Activated CD4-positive, CD25-positive, alpha-beta regulatory T cell treated with anti-CD3 and anti-CD28 coated beads, Interleukin-2, amount 50 U/mL, for 72 hours (primary cell): ENCODE measurements at regions not wholly inside any gene's neighbourhood (a gene's known extent, or its start where the extent isn't known, plus 50 kb on each side); places are given as distances from the start of the nearest gene placed in this dataset.

Source experiments
- DNase-seq: peaks from one replicate; pipeline ENCODE4 v3.0.0; 2021

- DNase-seq = no peak
Observed at GRCh38 chr2:5751873-5752482, 59.8 kb downstream of the SOX11 start.

GRCh38 chr2:5756272-5756671 is 64.1 kb downstream of the SOX11 start:
- DNase-seq = no peak

DNA sequence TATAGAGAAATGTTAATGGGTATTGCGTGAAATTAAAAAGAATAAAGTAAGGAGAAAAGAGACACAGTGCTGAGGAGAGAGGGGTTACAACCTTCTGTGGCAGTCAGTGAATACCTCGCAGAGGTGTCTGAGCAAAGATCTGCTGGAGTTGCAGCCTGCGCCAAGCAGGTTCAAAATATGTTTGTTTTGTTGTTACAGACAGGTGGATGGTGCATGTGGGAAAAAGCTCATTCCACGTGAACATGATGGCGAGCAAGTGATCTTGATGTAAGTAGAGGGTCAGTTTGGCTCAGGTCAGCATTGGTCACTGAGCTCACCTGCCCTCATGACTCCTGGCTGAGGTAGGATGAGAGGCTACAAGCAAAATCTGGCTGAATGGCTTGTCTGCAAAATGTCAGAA is 66.2 kb downstream of the SOX11 start:
- no peak for DNase-seq

DNA sequence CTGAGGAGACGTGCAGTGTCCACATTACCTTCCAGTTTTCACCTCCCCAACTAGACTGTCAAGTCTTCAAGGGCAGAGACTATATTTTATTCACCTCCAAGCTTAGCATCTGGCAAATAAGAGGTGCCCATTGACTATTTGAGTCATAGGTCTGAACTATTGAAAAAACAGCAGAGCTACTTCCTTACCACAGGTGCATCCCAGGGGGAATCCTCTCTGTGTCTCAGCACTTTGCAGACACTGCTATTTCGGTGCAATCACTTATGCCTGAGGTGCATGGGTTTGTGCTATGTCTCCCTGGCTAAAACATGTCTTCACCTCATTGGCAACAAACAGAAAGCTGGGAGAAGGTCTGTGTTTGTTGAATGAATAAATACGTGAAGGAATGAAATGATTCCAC is 67.8 kb downstream of the SOX11 start:
- no peak for DNase-seq

DNA sequence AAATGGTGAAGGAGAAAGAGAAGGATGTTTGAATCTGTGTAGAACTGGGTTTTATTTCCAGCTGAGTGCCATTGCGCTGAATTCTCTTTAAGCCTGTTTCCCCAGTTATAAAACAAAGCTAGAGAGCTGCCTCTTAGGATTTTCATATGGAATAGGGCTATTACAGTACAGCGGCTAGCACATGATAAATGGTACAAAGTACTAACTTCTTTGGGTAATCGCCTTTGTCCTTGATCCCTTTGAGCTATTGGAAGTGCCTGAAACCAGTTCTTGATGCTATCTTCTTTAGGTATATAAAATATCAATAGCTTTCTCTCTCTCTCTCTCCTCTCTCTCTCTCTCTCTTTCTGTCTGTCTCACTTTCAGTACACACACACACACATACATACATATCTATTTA is 71.3 kb downstream of the SOX11 start:
- no peak for DNase-seq

GRCh38 chr2:5764041-5764440 is 71.9 kb downstream of the SOX11 start:
- no peak for DNase-seq

GRCh38 chr2:5766056-5766455 is 73.9 kb downstream of the SOX11 start:
- no peak for DNase-seq

DNA sequence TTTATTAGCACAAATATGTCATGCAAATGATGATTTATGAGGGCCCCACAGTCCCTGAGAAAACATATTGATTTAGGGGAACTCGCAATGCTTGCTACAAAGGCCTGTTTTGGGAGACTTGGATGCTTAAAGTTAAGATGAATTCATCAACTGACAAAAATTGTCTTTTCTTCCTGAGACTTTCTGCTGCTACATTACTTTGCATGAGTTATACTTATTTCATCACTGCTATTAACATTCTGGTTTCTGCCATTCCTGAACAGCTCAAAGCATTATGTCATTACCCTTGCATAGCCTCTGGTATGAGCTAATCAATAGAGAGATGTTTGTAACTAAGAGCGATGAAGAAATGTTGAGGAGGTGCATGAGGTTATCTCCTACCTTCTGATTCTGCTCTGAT is 74.4 kb downstream of the SOX11 start:
- no peak for DNase-seq

DNA sequence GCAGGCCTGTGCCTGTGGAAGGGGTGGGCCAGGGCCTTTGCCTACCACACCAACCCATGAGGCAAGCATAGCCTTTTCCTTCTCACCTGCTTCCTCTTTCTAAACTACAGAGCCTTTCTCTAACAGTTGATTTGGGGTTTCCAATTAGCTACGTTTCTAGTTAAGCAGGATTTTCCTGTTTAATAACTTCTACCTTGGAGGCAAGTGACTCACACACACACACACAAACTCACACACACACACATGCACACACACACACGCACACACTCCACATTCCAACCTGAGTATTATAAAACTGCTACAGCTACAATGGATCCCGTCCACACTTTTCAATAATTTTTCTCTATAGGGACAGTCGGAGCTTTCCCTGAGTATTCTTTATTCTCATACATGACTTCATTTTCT is 84.9 kb downstream of the SOX11 start:
- no peak for DNase-seq

- no peak for DNase-seq
Observed at GRCh38 chr2:5781679-5782078, 89.5 kb downstream of the SOX11 start.

DNA sequence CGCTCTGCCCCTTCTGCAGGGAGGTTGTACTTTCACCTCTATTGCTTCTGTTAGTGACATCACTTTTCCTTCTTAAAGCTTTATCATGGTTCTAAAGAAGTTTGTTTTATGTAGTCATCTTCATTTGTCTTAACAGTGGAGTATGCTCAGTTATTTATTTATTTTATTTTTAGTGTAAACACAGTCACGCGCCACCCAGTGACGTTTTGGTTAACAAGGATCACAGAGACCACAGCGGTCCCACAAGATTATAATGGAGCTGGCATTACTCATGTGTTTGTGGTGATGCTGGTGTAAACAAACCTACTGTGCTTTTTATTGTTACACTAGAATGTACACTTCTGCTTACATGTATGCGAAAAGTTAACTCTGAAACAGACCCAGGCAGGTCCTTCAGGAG is 89.9 kb downstream of the SOX11 start:
- no peak for DNase-seq

DNA sequence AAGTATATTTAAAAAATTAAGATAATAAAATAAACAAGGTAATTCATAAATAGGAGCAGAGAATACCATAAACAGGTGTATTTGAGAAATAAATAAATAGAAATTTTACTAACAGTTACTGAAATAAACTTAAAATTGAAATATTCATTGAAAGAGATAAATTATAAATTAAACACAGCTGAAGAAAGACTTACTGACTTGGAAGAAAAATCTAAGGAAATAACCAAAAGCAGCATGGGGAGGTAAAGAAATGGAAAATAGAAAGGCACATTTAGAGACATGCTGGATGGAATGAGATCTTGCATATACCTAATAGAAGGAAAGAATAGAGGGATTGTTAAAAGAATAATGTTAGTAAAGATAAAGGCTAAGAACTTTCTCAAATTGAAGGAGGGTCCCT is 96.3 kb downstream of the SOX11 start:
- DNase-seq = no peak

- DNase-seq = no peak
Observed at GRCh38 chr2:5791371-5791770, 99.2 kb downstream of the SOX11 start.

DNA sequence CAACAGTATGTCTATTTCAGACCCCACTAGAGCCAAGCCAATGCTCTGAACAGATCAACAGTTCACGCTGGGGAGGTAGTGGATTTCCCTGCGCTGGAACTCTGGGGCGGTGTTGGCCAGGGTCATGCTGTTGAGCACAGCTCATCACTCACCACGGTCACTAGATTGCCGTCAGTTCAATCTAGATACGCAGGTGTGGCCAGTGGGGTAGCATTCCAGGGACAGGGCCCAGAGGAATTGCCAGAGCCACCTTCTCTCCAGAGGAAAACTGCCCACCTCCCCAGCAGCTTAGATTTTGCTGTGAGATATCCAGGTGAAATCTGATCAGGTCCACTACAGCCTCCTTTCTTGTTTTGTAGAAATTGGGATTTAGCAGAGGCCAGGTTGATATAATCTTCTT is 101.8 kb downstream of the SOX11 start:
- DNase-seq = no peak

DNA sequence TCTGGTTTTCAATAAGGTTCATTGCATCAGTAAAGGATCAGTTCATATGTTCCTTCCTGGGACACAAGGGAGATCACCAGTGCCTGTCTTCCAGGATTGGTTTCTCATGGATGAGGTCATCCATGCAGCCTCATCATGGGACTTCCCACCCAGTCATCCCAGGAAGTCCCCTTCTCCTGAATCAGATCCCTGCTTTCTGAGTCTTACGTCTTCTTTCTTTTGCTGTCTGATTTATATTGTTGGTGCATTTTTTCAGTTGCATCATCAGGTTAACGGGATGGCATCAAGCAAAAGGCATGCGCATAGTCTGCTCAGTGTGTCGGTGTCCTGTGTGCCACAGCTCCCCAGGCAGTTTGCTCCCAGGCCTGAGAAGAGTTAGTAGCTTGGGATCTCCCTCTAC is 105.9 kb downstream of the SOX11 start:
- DNase-seq = no peak

- DNase-seq = no peak
Observed at GRCh38 chr2:5799348-5799747, 107.2 kb downstream of the SOX11 start.

DNA sequence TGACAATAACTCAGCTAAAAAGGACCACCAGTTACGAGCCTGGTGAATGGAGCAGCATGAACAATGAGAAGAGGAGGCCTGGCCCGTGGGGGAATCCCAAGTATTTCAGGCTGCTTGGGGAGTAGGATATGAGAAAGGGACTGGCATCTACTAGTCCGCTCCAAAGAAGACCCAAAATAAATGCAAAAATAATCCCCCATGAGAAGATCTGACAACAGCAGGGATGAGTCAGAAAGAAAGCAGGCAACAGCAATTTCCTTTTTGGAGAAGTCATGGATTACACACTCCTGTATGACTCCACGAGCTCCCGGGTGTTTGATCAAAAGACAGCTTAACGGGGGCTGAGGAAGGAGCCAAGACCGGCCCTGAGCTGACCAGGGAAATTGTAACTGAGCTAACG is 111.4 kb downstream of the SOX11 start:
- no peak for DNase-seq

DNA sequence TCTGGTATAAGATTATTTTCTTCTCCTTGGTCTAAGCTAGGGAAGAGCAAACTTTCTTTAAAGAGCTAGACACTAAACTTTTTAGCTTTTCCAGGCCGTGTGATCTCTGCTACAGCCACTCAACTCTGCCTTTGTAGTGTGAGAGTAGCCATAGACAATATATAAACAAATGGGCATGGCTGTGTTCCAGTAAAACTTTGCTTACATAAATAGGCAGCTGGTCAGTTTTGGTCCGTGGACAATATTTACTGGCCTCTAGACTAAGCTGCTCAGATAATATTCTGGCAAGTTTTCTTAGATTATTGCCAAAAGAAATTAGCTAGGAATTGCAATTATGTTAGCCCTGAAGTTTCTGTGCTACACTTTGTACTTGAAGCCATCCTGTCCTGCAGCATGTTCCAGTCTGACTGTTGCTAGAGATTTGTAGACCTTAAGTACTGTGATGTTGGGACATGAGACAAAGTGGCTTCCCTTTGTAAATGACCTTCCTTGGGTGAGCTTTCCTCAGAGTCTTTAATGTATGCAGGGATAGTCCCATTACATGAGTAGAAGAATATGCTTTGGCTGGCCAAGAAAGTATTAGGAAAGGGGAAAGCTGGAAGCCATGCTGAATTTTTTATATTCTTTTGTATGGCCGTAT is 126.9 kb downstream of the SOX11 start:
- DNase-seq = no peak

- DNase-seq = no peak
Observed at GRCh38 chr2:5824126-5824525, 131.9 kb downstream of the SOX11 start.

GRCh38 chr2:5825686-5826085 is 133.5 kb downstream of the SOX11 start:
- no peak for DNase-seq

DNA sequence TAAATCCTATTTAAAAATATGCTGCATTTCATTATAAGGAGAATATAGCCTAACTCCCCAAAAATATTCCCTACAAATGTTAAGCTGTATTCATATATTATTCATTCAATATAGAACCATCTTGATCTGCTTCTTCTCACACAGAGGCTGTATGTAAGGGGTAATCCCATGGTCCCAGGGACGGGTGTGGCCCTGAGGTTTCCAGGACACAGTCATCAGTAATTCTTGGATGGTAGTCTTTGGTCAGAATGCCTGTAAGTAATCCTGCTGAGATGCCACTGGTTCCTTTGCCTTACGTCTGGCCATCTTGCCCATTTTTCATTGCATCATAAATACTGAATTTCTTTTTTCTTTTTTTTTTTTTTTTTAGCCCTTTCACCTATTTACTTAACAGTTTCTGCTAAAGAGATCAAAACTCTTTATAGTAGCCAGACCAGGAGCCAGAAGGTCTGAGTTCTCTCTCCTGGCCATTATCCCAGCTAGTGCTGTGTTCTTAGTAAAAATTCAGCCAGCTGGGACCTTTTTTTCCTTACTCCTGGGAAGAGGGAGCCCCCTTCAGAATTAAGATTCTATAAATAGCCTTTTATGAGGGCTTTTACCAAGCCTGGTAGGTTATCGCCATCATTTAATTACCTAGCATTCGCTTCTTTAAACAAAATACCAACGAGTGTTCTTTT is 134.9 kb downstream of the SOX11 start:
- DNase-seq = no peak

DNA sequence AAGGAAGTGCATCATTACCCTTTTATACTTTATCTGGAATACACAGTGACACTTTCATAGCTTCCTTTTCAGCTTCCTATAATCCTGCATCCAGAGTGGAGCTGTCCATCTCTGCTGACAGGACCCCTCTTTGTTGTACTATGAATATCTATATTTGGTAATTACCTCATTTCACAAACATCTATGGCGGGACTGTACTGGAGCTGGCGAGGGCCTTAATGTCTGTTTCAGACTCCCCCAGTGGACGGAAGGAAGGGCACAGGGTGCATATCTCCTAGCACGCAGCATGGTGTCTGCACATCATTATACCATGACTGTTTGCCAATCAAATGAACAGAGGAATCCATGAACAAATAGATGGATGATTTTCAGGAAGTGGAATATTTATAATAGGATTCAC is 142.3 kb downstream of the SOX11 start:
- no peak for DNase-seq

- no peak for DNase-seq
Observed at GRCh38 chr2:5839550-5839949, 147.4 kb downstream of the SOX11 start.

- DNase-seq = no peak
Observed at GRCh38 chr2:5841126-5841525, 148.9 kb downstream of the SOX11 start.

DNA sequence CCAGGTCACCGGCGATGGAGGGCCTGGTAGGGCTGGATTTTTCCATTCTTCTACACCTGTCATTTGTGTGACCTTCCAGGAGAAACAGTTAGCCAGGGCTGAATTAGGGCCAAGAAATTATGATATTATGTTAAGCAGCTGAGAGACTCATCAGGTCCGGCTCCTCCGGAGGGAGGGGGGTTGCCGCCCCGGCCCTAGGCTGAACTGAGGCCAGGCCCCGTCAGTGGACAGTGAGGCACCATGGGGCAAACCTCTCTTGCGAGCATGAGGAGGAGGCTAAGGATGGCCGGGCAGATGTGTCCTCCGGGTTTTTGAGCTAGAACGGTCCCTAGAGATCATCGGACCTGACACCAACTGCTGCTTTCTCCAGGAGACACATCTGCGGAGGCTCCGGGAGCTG is 150.1 kb downstream of the SOX11 start:
- no peak for DNase-seq
